ENCODE measurements at regions not wholly inside any gene's neighbourhood (a gene's known extent, or its start where the extent isn't known, plus 50 kb on each side); places are given as distances from the start of the nearest gene placed in this dataset.

- no peaks in the 10 kb centered on the region for H3K4me1 ChIP-seq (ENCODE audit: control insufficient read depth in 1 of 2, insufficient read depth in 2 of 2, low read depth in 1 of 2, low read length in 1 of 2)
- H3K4me3 ChIP-seq (ENCODE audit: low read depth in 2 of 2, low read length in 1 of 2): no peak overlapping the region
- CTCF ChIA-PET: no interaction called here
- H3K4me2 ChIP-seq: no peak overlapping the region
- no peak overlapping the region for H3K27ac ChIP-seq (ENCODE audit: low read depth in 2 of 2, low read length in 1 of 2)
- 4% methylated on average over 1 of the region's 1 CpG for WGBS (ENCODE audit: low lambda C conversion rate)
- no peaks in the 10 kb centered on the region for H3K36me3 ChIP-seq (replicated peaks in 1 of 2; ENCODE audit: control insufficient read depth in 1 of 2, insufficient read depth in 2 of 2, low read length in 1 of 2)
- POLR2A ChIA-PET: no interaction called here
- no peaks in the 10 kb centered on the region for H4K20me1 ChIP-seq (ENCODE audit: insufficient read depth)
- DNase-seq: no peak
- H3K9me3 ChIP-seq: no peaks in the 10 kb centered on the region
- H3K79me2 ChIP-seq (ENCODE audit: insufficient read depth): no peaks in the 10 kb centered on the region
- H3F3A ChIP-seq (replicated peaks; ENCODE audit: insufficient read depth): no peaks in the 10 kb centered on the region
- no peak overlapping the region for H2AFZ ChIP-seq (ENCODE audit: low read depth)
- H3K9me2 ChIP-seq: no peaks in the 10 kb centered on the region
- H3K27me3 ChIP-seq (ENCODE audit: insufficient read depth): no peaks in the 10 kb centered on the region
- TF ChIP-seq EP300 (IDR thresholded peaks at IDR 0.05; ENCODE audit: borderline replicate concordance in 1 of 2, low read depth in 1 of 2, low read length in 1 of 2) (no peak), YY1 (IDR thresholded peaks at IDR 0.05; ENCODE audit: low read depth) (no peak), ELF1 (IDR thresholded peaks at IDR 0.05) (no peak), GABPA (IDR thresholded peaks at IDR 0.05; ENCODE audit: low read depth) (no peak), RAD21 (IDR thresholded peaks at IDR 0.05; ENCODE audit: low read length) (no peak), TCF12 (IDR thresholded peaks at IDR 0.05) (no peak), MEF2A (IDR thresholded peaks at IDR 0.05; ENCODE audit: borderline replicate concordance, low read depth) (no peak)
- H3K9ac ChIP-seq: no peak overlapping the region
Measured at GRCh38 chr18:2082676-2083075, 488.6 kb downstream of the METTL4 start.

- Histone ChIP-seq H3K9me3 (no peaks in the 10 kb centered on the region), H3K27ac (ENCODE audit: low read depth in 2 of 2, low read length in 1 of 2) (no peak overlapping the region), H3K27me3 (ENCODE audit: insufficient read depth) (no peaks in the 10 kb centered on the region), H3F3A (replicated peaks; ENCODE audit: insufficient read depth) (no peaks in the 10 kb centered on the region), H3K9me2 (no peaks in the 10 kb centered on the region), H3K36me3 (replicated peaks in 1 of 2; ENCODE audit: control insufficient read depth in 1 of 2, insufficient read depth in 2 of 2, low read length in 1 of 2) (no peaks in the 10 kb centered on the region), H3K9ac (no peak overlapping the region), H3K79me2 (ENCODE audit: insufficient read depth) (no peaks in the 10 kb centered on the region), H3K4me2 (no peak overlapping the region), H3K4me3 (ENCODE audit: low read depth in 2 of 2, low read length in 1 of 2) (no peak overlapping the region), H4K20me1 (ENCODE audit: insufficient read depth) (no peaks in the 10 kb centered on the region), H3K4me1 (ENCODE audit: control insufficient read depth in 1 of 2, insufficient read depth in 2 of 2, low read depth in 1 of 2, low read length in 1 of 2) (no peaks in the 10 kb centered on the region), H2AFZ (ENCODE audit: low read depth) (no peak overlapping the region)
- ChIA-PET POLR2A (no interaction called here), CTCF (interaction anchor here (1.5 to 1.9 kb wide), 2 partner anchors 10 to 13 kb away, joined by 3 to 5 read pairs; no protein-coding TSS in a partner anchor)
- DNase-seq: no peak
- TF ChIP-seq CTCF (IDR thresholded peaks at IDR 0.05) (peak; percentile 27; the same call in 1 of the 2 replicates), MXI1 (IDR thresholded peaks at IDR 0.05; ENCODE audit: low read depth, low read length) (no peak), ZBTB33 (IDR thresholded peaks at IDR 0.05; ENCODE audit: borderline replicate concordance, low read depth) (no peak), GATA2 (CRISPR knock-in tag; IDR thresholded peaks at IDR 0.05) (no peak), RAD21 (IDR thresholded peaks at IDR 0.05; ENCODE audit: low read length) (0 out of 2 replicates have a peak, but pooled peaks have one; percentile 17)
- WGBS (ENCODE audit: low lambda C conversion rate): 18% methylated on average over 3 of the region's 3 CpGs
Measured at GRCh38 chr18:2083691-2084090, 487.6 kb downstream of the METTL4 start.

All from SK-N-SH (cell line).